HepG2 (cell line): ENCODE measurements at regions not wholly inside any gene's neighbourhood (a gene's known extent, or its start where the extent isn't known, plus 50 kb on each side); places are given as distances from the start of the nearest gene placed in this dataset.
A peak's percentile ranks its signal among the peaks of the same experiment; 100 is the strongest.

Experiments
- ATAC-seq: fragments of 200-7000 bp; cut with Tn5 transposase; 3 replicates; pipeline ENCODE4 v1.9.1; 2020; ENCODE audit warnings: mild to moderate bottlenecking, moderate library complexity
- BruUV-seq: library from RNA; stranded (reverse); fragments of 400-500 nt; replicated peaks from 2 replicates; lab custom pipeline; 2021; lab: Mats Ljungman, UMichigan
- CTCF ChIA-PET: fragments of 300-600 bp; formaldehyde crosslinking; extraction: SDS; loops from one replicate; lab custom pipeline; 2021; ENCODE audit warnings: low total read pairs, inconsistent platforms, low intra/inter-chr PET ratio; lab: Yijun Ruan, JAX
- POLR2A ChIA-PET: fragments of 350-600 bp; sonication (Branson Sonifier 250); formaldehyde crosslinking; loops from one replicate; lab custom pipeline; 2020; ENCODE audit warnings: antibody characterized with exemption, inconsistent platforms; lab: Yijun Ruan, JAX
- DNase-seq: peaks from one replicate; pipeline ENCODE4 v3.0.0-alpha.2; 2015; ENCODE audit warnings: low spot score
- FAIRE-seq: peaks from 3 replicates; lab custom pipeline; 2011; peaks lifted over from hg19 to GRCh38; lab: Jason Lieb, UNC
- H2AFZ ChIP-seq: one replicate; pipeline ENCODE4 v1.6.1; 2011; ENCODE audit warnings: low read length, inconsistent platforms
- H3K27ac ChIP-seq: fragments of 300-600 bp; 3 replicates; pipeline ENCODE4 v1.8.0; 2011; ENCODE audit warnings: mixed run types, mild to moderate bottlenecking, mixed read lengths, low read length, inconsistent platforms; ENCODE audit not compliant: insufficient read depth; ENCODE audit errors: extremely low read length
- H3K27me3 ChIP-seq, 2 experiments: fragments of 200-600 bp in 1 of 2; 2 replicates in 1 of 2; 3 replicates in 1 of 2; pipeline versions ENCODE4 v1.6.0 to v1.8.0; 2011; ENCODE audit warnings: low read length in 2 of 2, mild to moderate bottlenecking in 2 of 2, moderate library complexity in 2 of 2, inconsistent platforms in 1 of 2; ENCODE audit not compliant: insufficient read depth in 2 of 2, control insufficient read depth in 1 of 2
- H3K36me3 ChIP-seq, 2 experiments: fragments of 200-600 bp in 1 of 2; replicated peaks in 1 of 2; 2 replicates in 1 of 2; 3 replicates in 1 of 2; pipeline versions ENCODE4 v1.5.1 to v1.8.0; 2011; ENCODE audit warnings: low read length in 2 of 2, inconsistent platforms in 1 of 2; ENCODE audit not compliant: insufficient read depth in 2 of 2, control insufficient read depth in 1 of 2
- H3K4me1 ChIP-seq: 2 replicates; pipeline ENCODE4 v1.5.1; 2012; ENCODE audit warnings: low read length, inconsistent platforms; ENCODE audit not compliant: insufficient read depth
- H3K4me2 ChIP-seq: 2 replicates; pipeline ENCODE4 v1.6.0; 2011; ENCODE audit warnings: low read depth, low read length, inconsistent platforms
- H3K4me3 ChIP-seq, 3 experiments: fragments of 200-600 bp in 1 of 3; sonication (generic), shearing (Covaris generic) in 1 of 3; replicated peaks in 1 of 3; 2 replicates each; pipeline ENCODE4 v1.5.1; 2011 to 2016; ENCODE audit warnings: low read length in 3 of 3, inconsistent platforms in 2 of 3, low read depth in 2 of 3, mild to moderate bottlenecking in 2 of 3, control low read depth in 1 of 3, mixed read lengths in 1 of 3; ENCODE audit not compliant: insufficient read depth in 1 of 3
- H3K79me2 ChIP-seq: one replicate; pipeline ENCODE4 v1.6.1; 2011; ENCODE audit warnings: low read length, inconsistent platforms; ENCODE audit not compliant: insufficient read depth
- H3K9ac ChIP-seq: 2 replicates; pipeline ENCODE4 v1.6.0; 2011; ENCODE audit warnings: mild to moderate bottlenecking, low read depth, low read length, inconsistent platforms; ENCODE audit not compliant: insufficient read depth
- H3K9me3 ChIP-seq: 2 replicates; pipeline ENCODE4 v1.5.1; 2012; ENCODE audit warnings: mild to moderate bottlenecking, low read length
- H4K20me1 ChIP-seq: 2 replicates; pipeline ENCODE4 v1.6.0; 2011; ENCODE audit warnings: inconsistent platforms, mild to moderate bottlenecking, low read length, moderate library complexity; ENCODE audit not compliant: insufficient read depth
- CEBPB ChIP-seq: IDR thresholded peaks from 2 replicates; pipeline ENCODE4 v1.6.1; 2011; ENCODE audit warnings: low read depth, low read length, improper control_type of control experiment, borderline replicate concordance
- EEA1 ChIP-seq: sonication (generic); formaldehyde crosslinking; IDR thresholded peaks from 2 replicates; pipeline ENCODE4 v1.5.1; 2020; ENCODE audit warnings: mild to moderate bottlenecking, missing genetic modification reagents, borderline replicate concordance
- MAF1 ChIP-seq: sonication (generic); formaldehyde crosslinking; IDR thresholded peaks from 2 replicates; pipeline ENCODE4 v1.5.0; 2020; ENCODE audit warnings: missing genetic modification reagents, borderline replicate concordance
- MATR3 ChIP-seq: sonication (generic); formaldehyde crosslinking; IDR thresholded peaks from 2 replicates; pipeline ENCODE4 v1.4.0; 2020; ENCODE audit warnings: missing genetic modification reagents
- MYC ChIP-seq: sonication (generic); formaldehyde crosslinking; IDR thresholded peaks from 2 replicates; pipeline ENCODE4 v1.9.0; 2021; ENCODE audit warnings: missing genetic modification reagents, borderline replicate concordance
- NR2F6 ChIP-seq, 2 experiments: IDR thresholded peaks; 2 replicates each; pipeline ENCODE4 v1.6.1; 2016; ENCODE audit warnings: antibody characterized with exemption in 1 of 2, mild to moderate bottlenecking in 1 of 2
- PAF1 ChIP-seq: IDR thresholded peaks from 2 replicates; pipeline ENCODE4 v1.6.1; 2016; ENCODE audit warnings: missing genetic modification reagents, missing compliant biosample characterization
- ZNF225 ChIP-seq: sonication (generic); formaldehyde crosslinking; IDR thresholded peaks from 2 replicates; pipeline ENCODE4 v1.4.0; 2020; ENCODE audit warnings: mild to moderate bottlenecking, missing genetic modification reagents
- ZNF569 ChIP-seq: sonication (generic); formaldehyde crosslinking; IDR thresholded peaks from 2 replicates; pipeline ENCODE4 v1.5.0; 2020; ENCODE audit warnings: mild to moderate bottlenecking, missing genetic modification reagents, moderate library complexity, borderline replicate concordance
- WGBS: methylation state at CpG from one replicate; pipeline ENCODE4 v1.1.6; 2017; ENCODE audit warnings: low lambda C conversion rate; 5-methylcytosine and 5-hydroxymethylcytosine counted together
- in situ Hi-C: cut with HindIII; loops from 2 replicates; pipeline ENCODE4 v1.10.0; 2017; ENCODE audit warnings: low pct_unique_long_range_greater_than_20kb; ENCODE audit not compliant: extremely low pct_ligation_motif_present
- intact Hi-C: fragments of 100-400 bp; cut with micrococcal nuclease; formaldehyde crosslinking; loops from one replicate; pipeline ENCODE4 v1.10.0; 2022; ENCODE audit not compliant: unreplicated experiment
- TF ChIP-seq, protein P1 (sequence below): sonication (generic); formaldehyde crosslinking; IDR thresholded peaks from 2 replicates; pipeline ENCODE4 v1.5.1; 2020; ENCODE audit warnings: mild to moderate bottlenecking, missing genetic modification reagents, moderate library complexity
- TF ChIP-seq, protein P2 (sequence below): IDR thresholded peaks from 2 replicates; pipeline ENCODE4 v1.6.1; 2012; ENCODE audit warnings: inconsistent platforms
- TF ChIP-seq, protein P3 (sequence below): IDR thresholded peaks from 2 replicates; pipeline ENCODE4 v1.6.1; 2016; ENCODE audit warnings: missing genetic modification reagents, missing compliant biosample characterization
- TF ChIP-seq, protein P4 (sequence below): sonication (generic); formaldehyde crosslinking; IDR thresholded peaks from 2 replicates; pipeline ENCODE4 v1.5.1; 2020; ENCODE audit warnings: missing genetic modification reagents, mild to moderate bottlenecking, borderline replicate concordance

DNA sequence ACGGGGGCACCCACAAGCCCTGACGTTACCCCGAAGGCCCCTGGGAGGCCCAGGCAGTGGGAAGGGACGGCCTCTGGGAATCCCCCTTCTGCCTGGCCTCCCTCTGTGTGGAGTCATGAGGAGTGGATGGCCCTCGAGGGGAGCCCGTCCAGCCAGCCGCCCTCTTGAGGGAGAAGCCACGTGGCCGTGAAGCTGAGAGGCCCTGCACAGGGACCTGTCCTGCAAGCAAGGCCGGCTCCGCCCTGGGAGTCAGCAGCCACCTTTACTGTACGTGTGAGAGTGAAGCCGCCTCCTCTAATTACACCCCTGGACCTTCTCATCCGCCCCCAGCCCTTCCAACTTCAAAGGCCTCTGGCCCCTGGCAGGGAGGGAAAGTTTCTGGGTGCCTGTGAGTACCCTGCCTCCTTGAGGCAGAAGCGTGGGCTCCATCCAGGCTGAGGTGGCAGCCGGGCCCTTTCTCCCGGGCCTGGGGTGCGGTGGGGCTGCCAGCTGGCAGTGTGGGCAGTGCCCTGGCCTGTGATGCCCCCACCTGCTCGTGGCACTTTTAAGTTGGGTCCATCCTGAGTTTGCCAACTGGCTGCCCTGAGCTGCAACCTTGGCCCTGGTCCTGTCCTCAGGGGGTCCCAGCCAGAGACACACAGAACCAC, 55.9 kb upstream of the EGFL7 start (continued):
- TF ChIP-seq, protein P1, sequence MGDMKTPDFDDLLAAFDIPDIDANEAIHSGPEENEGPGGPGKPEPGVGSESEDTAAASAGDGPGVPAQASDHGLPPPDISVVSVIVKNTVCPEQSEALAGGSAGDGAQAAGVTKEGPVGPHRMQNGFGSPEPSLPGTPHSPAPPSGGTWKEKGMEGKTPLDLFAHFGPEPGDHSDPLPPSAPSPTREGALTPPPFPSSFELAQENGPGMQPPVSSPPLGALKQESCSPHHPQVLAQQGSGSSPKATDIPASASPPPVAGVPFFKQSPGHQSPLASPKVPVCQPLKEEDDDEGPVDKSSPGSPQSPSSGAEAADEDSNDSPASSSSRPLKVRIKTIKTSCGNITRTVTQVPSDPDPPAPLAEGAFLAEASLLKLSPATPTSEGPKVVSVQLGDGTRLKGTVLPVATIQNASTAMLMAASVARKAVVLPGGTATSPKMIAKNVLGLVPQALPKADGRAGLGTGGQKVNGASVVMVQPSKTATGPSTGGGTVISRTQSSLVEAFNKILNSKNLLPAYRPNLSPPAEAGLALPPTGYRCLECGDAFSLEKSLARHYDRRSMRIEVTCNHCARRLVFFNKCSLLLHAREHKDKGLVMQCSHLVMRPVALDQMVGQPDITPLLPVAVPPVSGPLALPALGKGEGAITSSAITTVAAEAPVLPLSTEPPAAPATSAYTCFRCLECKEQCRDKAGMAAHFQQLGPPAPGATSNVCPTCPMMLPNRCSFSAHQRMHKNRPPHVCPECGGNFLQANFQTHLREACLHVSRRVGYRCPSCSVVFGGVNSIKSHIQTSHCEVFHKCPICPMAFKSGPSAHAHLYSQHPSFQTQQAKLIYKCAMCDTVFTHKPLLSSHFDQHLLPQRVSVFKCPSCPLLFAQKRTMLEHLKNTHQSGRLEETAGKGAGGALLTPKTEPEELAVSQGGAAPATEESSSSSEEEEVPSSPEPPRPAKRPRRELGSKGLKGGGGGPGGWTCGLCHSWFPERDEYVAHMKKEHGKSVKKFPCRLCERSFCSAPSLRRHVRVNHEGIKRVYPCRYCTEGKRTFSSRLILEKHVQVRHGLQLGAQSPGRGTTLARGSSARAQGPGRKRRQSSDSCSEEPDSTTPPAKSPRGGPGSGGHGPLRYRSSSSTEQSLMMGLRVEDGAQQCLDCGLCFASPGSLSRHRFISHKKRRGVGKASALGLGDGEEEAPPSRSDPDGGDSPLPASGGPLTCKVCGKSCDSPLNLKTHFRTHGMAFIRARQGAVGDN, result peak; percentile 54
- TF ChIP-seq ZNF569 (CRISPR knock-in tag), result no peak
- TF ChIP-seq NR2F6 (IDR thresholded peaks at IDR 0.05), result no peak
- no peak for TF ChIP-seq NR2F6 (CRISPR knock-in tag; IDR thresholded peaks at IDR 0.05)
- TF ChIP-seq, protein P2, sequence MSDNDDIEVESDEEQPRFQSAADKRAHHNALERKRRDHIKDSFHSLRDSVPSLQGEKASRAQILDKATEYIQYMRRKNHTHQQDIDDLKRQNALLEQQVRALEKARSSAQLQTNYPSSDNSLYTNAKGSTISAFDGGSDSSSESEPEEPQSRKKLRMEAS, result peak; percentile 63; the same call in 1 of the 2 replicates
- peak; percentile 43; the same call in 1 of the 2 replicates for TF ChIP-seq MYC
- TF ChIP-seq MATR3, result no peak

DNA sequence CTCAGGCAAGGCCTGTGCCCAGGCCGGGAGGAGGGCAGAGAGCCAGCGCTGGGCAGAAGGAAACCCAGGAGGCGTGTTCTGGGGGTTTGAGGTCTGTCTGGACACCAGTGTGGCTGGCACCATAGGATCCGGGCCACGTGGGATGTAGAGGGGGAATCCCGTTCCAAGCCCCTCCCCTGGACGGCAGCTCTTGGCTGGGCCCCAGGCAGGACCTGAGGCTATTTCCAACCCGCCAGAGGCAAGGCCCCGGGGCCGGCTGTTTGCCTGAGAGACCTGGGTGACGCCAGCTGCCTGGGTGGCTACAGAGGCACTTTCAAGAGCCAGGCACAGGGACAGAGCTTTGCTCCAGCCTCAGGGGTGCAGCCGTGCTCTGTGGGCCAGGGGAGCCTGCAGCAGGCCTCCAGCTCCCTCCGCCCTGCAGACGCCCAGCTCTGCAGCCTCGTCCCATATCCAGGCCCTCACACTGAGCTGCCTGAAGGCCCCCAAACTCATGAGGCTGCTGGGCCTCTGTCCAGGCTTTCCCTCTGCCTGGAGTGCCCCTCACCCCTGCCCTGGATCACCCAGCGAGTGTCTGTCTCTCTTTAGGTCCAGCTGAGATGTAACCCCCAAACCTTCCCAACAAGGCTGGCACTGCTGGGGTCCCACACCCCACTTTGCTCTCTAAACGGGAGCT, 56.6 kb upstream of the EGFL7 start:
- Histone ChIP-seq H3K79me2 (no peaks in the 10 kb centered on the region), H3K27ac (no peak overlapping the region), H3K4me2 (no peak overlapping the region), H3K9ac (no peak overlapping the region), H4K20me1 (peaks cover 9% of the 10 kb centered on the region; the same call in 1 of the 2 replicates), H3K27me3 (peaks cover 34 to 83% of the 10 kb centered on the region in 2 experiments), H3K4me3 (no peak overlapping the region), H3K9me3 (no peaks in the 10 kb centered on the region), H3K36me3 (no peaks in the 10 kb centered on the region), H2AFZ (no peak overlapping the region), H3K4me1 (peaks cover 16% of the 10 kb centered on the region; the same call in 1 of the 2 replicates)
- peak; percentile 7; the same call in 1 of the 3 replicates for ATAC-seq
- CTCF ChIA-PET, result no interaction called here
- DNase-seq, result no peak
- POLR2A ChIA-PET, result no interaction called here
- 54% methylated on average over 5 of the region's 17 CpGs for WGBS
- in situ Hi-C loops (loop anchor here (5.0 kb wide), 1 partner anchor 54 kb away; no protein-coding TSS in a partner anchor), intact Hi-C loops (no loop called here)
- no peak for FAIRE-seq
- BruUV-seq, result no TSS peak
- TF ChIP-seq CEBPB, result no peak
- TF ChIP-seq, protein P3, sequence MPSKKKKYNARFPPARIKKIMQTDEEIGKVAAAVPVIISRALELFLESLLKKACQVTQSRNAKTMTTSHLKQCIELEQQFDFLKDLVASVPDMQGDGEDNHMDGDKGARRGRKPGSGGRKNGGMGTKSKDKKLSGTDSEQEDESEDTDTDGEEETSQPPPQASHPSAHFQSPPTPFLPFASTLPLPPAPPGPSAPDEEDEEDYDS, result no peak
- no peak for TF ChIP-seq MAF1 (CRISPR knock-in tag)
- TF ChIP-seq, protein P4, sequence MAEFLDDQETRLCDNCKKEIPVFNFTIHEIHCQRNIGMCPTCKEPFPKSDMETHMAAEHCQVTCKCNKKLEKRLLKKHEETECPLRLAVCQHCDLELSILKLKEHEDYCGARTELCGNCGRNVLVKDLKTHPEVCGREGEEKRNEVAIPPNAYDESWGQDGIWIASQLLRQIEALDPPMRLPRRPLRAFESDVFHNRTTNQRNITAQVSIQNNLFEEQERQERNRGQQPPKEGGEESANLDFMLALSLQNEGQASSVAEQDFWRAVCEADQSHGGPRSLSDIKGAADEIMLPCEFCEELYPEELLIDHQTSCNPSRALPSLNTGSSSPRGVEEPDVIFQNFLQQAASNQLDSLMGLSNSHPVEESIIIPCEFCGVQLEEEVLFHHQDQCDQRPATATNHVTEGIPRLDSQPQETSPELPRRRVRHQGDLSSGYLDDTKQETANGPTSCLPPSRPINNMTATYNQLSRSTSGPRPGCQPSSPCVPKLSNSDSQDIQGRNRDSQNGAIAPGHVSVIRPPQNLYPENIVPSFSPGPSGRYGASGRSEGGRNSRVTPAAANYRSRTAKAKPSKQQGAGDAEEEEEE (CRISPR knock-in tag), result no peak
- no peak for TF ChIP-seq ZNF225
- TF ChIP-seq EEA1, result 0 out of 2 replicates have a peak, but pooled peaks have one; percentile 18
- no peak for TF ChIP-seq PAF1 (CRISPR knock-in tag)
